ENCODE measurements at regions not wholly inside any gene's neighbourhood (a gene's known extent, or its start where the extent isn't known, plus 50 kb on each side); places are given as distances from the start of the nearest gene placed in this dataset.

DNA sequence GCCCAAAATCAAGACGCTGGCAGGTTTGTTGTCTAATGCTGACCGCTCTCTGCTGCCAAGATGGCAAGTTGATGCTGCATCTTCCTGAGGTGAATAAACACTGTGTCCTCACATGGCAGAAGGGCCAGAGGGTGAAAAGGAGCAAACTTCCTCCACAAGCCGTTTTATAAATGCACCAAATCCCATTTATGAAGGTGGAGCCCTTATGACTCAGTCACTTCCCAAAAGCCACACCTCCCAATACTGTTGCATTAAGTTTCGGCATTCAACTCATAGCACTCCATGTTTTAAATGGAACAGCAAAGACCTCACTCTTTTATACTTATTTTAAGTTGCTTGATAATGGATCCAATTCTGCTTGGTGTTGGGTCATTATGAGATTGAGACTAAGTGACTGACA is 316.6 kb downstream of the RFPL4B start:
- H3K27me3 Mint-ChIP-seq (ENCODE audit: insufficient read depth, low read depth, poor library complexity): no peaks in the 10 kb centered on the region
- ATAC-seq: no peak

More for the DNA sequence above, 316.6 kb downstream of the RFPL4B start:
- no peak for DNase-seq (ENCODE audit: low spot score)
- no peak overlapping the region for H3K4me2 ChIP-seq
- H3K9me2 ChIP-seq (ENCODE audit: insufficient read depth): 0 out of 2 replicates have a peak, but pooled peaks cover 2% of the 10 kb centered on the region
- no peak overlapping the region for H3K27ac Mint-ChIP-seq
- no peaks in the 10 kb centered on the region for H3F3A ChIP-seq (replicated peaks; ENCODE audit: low read depth)
- no peaks in the 10 kb centered on the region; the same call in 2 of the 3 replicates for H3K4me1 Mint-ChIP-seq
- 0 out of 2 replicates have a peak overlapping the region, but pooled peaks have one; percentile 18 for H2AFZ ChIP-seq
- H4K20me1 ChIP-seq (replicated peaks; ENCODE audit: insufficient read depth): no peaks in the 10 kb centered on the region
- no peaks in the 10 kb centered on the region for H3K4me1 ChIP-seq (ENCODE audit: insufficient read depth)
- no peak overlapping the region for H3K27ac ChIP-seq (ENCODE audit: low read depth)
- no peaks in the 10 kb centered on the region for H3K79me2 ChIP-seq (replicated peaks; ENCODE audit: insufficient read depth)
- no peak overlapping the region for H3K4me3 ChIP-seq
- no peak overlapping the region for H3K4me3 Mint-ChIP-seq
- TF ChIP-seq, protein P1, sequence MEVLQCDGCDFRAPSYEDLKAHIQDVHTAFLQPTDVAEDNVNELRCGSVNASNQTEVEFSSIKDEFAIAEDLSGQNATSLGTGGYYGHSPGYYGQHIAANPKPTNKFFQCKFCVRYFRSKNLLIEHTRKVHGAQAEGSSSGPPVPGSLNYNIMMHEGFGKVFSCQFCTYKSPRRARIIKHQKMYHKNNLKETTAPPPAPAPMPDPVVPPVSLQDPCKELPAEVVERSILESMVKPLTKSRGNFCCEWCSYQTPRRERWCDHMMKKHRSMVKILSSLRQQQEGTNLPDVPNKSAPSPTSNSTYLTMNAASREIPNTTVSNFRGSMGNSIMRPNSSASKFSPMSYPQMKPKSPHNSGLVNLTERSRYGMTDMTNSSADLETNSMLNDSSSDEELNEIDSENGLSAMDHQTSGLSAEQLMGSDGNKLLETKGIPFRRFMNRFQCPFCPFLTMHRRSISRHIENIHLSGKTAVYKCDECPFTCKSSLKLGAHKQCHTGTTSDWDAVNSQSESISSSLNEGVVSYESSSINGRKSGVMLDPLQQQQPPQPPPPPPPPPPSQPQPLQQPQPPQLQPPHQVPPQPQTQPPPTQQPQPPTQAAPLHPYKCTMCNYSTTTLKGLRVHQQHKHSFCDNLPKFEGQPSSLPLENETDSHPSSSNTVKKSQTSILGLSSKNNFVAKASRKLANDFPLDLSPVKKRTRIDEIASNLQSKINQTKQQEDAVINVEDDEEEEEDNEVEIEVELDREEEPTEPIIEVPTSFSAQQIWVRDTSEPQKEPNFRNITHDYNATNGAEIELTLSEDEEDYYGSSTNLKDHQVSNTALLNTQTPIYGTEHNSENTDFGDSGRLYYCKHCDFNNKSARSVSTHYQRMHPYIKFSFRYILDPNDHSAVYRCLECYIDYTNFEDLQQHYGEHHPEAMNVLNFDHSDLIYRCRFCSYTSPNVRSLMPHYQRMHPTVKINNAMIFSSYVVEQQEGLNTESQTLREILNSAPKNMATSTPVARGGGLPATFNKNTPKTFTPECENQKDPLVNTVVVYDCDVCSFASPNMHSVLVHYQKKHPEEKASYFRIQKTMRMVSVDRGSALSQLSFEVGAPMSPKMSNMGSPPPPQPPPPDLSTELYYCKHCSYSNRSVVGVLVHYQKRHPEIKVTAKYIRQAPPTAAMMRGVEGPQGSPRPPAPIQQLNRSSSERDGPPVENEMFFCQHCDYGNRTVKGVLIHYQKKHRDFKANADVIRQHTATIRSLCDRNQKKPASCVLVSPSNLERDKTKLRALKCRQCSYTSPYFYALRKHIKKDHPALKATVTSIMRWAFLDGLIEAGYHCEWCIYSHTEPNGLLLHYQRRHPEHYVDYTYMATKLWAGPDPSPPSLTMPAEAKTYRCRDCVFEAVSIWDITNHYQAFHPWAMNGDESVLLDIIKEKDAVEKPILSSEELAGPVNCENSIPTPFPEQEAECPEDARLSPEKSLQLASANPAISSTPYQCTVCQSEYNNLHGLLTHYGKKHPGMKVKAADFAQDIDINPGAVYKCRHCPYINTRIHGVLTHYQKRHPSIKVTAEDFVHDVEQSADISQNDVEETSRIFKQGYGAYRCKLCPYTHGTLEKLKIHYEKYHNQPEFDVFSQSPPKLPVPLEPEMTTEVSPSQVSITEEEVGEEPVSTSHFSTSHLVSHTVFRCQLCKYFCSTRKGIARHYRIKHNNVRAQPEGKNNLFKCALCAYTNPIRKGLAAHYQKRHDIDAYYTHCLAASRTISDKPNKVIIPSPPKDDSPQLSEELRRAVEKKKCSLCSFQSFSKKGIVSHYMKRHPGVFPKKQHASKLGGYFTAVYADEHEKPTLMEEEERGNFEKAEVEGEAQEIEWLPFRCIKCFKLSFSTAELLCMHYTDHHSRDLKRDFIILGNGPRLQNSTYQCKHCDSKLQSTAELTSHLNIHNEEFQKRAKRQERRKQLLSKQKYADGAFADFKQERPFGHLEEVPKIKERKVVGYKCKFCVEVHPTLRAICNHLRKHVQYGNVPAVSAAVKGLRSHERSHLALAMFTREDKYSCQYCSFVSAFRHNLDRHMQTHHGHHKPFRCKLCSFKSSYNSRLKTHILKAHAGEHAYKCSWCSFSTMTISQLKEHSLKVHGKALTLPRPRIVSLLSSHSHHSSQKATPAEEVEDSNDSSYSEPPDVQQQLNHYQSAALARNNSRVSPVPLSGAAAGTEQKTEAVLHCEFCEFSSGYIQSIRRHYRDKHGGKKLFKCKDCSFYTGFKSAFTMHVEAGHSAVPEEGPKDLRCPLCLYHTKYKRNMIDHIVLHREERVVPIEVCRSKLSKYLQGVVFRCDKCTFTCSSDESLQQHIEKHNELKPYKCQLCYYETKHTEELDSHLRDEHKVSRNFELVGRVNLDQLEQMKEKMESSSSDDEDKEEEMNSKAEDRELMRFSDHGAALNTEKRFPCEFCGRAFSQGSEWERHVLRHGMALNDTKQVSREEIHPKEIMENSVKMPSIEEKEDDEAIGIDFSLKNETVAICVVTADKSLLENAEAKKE (CRISPR knock-in tag; IDR thresholded peaks at IDR 0.05): no peak
- TF ChIP-seq, protein P2, sequence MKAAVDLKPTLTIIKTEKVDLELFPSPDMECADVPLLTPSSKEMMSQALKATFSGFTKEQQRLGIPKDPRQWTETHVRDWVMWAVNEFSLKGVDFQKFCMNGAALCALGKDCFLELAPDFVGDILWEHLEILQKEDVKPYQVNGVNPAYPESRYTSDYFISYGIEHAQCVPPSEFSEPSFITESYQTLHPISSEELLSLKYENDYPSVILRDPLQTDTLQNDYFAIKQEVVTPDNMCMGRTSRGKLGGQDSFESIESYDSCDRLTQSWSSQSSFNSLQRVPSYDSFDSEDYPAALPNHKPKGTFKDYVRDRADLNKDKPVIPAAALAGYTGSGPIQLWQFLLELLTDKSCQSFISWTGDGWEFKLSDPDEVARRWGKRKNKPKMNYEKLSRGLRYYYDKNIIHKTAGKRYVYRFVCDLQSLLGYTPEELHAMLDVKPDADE (IDR thresholded peaks at IDR 0.05): no peak
- TF ChIP-seq, protein P3, sequence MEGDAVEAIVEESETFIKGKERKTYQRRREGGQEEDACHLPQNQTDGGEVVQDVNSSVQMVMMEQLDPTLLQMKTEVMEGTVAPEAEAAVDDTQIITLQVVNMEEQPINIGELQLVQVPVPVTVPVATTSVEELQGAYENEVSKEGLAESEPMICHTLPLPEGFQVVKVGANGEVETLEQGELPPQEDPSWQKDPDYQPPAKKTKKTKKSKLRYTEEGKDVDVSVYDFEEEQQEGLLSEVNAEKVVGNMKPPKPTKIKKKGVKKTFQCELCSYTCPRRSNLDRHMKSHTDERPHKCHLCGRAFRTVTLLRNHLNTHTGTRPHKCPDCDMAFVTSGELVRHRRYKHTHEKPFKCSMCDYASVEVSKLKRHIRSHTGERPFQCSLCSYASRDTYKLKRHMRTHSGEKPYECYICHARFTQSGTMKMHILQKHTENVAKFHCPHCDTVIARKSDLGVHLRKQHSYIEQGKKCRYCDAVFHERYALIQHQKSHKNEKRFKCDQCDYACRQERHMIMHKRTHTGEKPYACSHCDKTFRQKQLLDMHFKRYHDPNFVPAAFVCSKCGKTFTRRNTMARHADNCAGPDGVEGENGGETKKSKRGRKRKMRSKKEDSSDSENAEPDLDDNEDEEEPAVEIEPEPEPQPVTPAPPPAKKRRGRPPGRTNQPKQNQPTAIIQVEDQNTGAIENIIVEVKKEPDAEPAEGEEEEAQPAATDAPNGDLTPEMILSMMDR (conservative IDR thresholded peaks at IDR 0.05; ENCODE audit: low read depth in 2 of 2): no peak
- TF ChIP-seq NANOG (IDR thresholded peaks at IDR 0.05; ENCODE audit: borderline replicate concordance) (no peak), EZH2 (IDR thresholded peaks at IDR 0.05; ENCODE audit: low read depth, unreplicated experiment) (no peak), STAT1 (IDR thresholded peaks at IDR 0.05; ENCODE audit: unreplicated experiment) (no peak), ZNF331 (CRISPR knock-in tag; IDR thresholded peaks at IDR 0.05; ENCODE audit: low read depth) (no peak), JUNB (IDR thresholded peaks at IDR 0.05; ENCODE audit: unreplicated experiment) (no peak), ZNF114 (CRISPR knock-in tag; IDR thresholded peaks at IDR 0.05) (no peak)
- TF ChIP-seq, protein P4, sequence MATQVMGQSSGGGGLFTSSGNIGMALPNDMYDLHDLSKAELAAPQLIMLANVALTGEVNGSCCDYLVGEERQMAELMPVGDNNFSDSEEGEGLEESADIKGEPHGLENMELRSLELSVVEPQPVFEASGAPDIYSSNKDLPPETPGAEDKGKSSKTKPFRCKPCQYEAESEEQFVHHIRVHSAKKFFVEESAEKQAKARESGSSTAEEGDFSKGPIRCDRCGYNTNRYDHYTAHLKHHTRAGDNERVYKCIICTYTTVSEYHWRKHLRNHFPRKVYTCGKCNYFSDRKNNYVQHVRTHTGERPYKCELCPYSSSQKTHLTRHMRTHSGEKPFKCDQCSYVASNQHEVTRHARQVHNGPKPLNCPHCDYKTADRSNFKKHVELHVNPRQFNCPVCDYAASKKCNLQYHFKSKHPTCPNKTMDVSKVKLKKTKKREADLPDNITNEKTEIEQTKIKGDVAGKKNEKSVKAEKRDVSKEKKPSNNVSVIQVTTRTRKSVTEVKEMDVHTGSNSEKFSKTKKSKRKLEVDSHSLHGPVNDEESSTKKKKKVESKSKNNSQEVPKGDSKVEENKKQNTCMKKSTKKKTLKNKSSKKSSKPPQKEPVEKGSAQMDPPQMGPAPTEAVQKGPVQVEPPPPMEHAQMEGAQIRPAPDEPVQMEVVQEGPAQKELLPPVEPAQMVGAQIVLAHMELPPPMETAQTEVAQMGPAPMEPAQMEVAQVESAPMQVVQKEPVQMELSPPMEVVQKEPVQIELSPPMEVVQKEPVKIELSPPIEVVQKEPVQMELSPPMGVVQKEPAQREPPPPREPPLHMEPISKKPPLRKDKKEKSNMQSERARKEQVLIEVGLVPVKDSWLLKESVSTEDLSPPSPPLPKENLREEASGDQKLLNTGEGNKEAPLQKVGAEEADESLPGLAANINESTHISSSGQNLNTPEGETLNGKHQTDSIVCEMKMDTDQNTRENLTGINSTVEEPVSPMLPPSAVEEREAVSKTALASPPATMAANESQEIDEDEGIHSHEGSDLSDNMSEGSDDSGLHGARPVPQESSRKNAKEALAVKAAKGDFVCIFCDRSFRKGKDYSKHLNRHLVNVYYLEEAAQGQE (IDR thresholded peaks at IDR 0.05; ENCODE audit: unreplicated experiment): no peak
- H3K9me3 Mint-ChIP-seq: peaks cover 3% of the 10 kb centered on the region
- H3K27me3 ChIP-seq (ENCODE audit: insufficient read depth): no peaks in the 10 kb centered on the region
- H3K36me3 ChIP-seq (ENCODE audit: insufficient read depth): no peaks in the 10 kb centered on the region
- H3K36me3 Mint-ChIP-seq (ENCODE audit: low read depth): peaks cover 3% of the 10 kb centered on the region; the same call in 1 of the 3 replicates
